GM12865 (cell line): ENCODE measurements at regions not wholly inside any gene's neighbourhood (a gene's known extent, or its start where the extent isn't known, plus 50 kb on each side); places are given as distances from the start of the nearest gene placed in this dataset.

Source experiments
- DNase-seq: peaks from one replicate; pipeline ENCODE4 v3.0.0; 2010; ENCODE audit warnings: low read depth
- H3K4me3 ChIP-seq: 2 replicates; pipeline ENCODE4 v1.5.1; 2011; ENCODE audit warnings: mild to moderate bottlenecking, low read depth, low read length, control low read depth
- CTCF ChIP-seq: IDR thresholded peaks from 2 replicates; pipeline ENCODE4 v1.5.1; 2011; ENCODE audit warnings: low read length, control low read depth, low read depth, inconsistent platforms; ENCODE audit not compliant: insufficient read depth; ENCODE audit errors: missing control alignments

- DNase-seq, result no peak
- no peak overlapping the region for H3K4me3 ChIP-seq
- no peak for TF ChIP-seq CTCF
These were observed 323.3 kb downstream of the BUD13 start for GRCh38 chr11:116449522-116449921.

DNA sequence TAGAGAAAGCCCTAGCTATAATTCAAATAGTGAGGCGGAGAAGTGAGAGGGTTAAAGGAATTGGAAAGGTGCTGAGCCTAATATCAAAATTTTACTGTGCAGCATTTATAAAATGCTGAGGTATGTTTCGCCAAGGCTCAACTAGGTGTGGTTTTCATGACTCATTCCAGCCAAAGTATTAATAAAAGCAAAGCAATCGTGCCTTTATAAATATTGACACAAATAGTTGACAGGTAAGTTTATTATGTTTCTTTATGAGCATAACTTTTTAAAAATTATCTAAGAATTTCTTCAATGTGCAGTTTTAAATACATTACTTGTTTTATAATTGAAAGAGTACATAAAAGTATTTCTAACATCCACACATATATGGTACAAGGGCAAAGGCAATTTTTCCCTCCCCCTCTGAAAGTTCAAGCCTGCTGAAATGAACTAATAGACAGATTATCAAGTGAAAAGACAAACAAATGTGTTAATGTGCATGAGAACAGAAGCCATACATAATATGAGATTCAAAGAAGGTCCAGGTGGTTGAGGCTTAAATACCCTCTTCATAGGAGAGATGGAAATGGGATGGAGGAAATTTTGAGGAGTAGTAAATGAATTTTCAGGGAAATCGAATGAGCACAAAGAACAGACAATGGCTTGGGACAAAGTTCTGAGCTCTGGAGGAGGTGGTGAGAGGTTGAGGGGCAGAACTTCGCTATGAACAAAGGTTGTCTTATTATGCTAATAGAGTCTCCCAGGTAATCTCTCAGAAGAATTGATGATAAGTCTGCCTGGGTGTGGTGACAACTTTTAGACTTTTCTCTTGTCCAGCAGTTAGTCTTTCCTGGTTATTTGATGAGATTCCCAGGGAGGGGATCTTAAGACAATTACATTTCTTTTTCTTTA lies 326.5 kb downstream of the BUD13 start:
- no peak for TF ChIP-seq CTCF
- no peak for DNase-seq
- H3K4me3 ChIP-seq, result no peak overlapping the region

DNA sequence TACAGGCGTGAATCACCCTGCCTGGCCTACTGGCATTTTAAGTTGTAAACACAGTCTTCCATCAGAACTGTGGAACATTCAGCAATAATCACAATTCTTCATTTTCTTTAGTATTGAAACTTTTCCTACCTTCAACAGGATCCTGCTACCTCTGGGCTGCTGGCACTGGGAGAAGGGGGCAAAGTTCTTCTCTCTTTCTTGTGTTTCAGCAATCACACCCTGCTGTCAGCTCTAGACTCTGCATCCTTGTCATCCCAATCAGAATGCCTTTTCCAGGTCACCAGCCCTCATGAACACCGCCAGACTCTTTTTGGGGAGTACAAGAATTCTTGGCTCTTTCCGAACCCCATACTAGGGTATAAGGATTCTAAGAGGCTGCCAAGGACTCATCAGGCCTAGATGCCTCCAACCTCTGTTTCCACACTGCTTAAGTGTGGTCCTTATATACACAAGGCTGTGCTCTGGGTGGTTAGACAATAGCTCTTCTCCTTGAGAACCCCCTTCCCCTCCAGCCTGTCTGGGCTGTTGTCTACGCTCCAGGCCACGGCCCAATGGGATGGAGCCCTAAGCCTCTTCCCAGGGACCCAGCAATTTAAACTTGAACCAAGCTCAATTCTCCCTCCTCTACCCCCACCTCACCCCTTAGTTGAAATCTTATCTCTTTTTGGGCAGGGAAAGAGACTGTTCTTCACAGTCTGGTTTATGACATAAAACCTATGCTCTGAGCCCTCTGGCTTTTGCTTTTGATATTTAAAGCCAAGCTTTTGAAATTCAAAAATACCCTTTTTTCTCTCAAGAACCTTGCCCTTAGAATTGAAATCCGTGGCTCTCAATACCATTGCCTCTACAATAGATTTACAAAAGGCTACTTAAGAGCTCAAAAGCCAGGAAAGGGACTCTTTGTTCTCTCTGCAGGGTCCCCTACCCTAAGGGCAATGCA lies 327.4 kb downstream of the BUD13 start:
- TF ChIP-seq CTCF, result no peak
- DNase-seq, result no peak
- no peak overlapping the region for H3K4me3 ChIP-seq

DNA sequence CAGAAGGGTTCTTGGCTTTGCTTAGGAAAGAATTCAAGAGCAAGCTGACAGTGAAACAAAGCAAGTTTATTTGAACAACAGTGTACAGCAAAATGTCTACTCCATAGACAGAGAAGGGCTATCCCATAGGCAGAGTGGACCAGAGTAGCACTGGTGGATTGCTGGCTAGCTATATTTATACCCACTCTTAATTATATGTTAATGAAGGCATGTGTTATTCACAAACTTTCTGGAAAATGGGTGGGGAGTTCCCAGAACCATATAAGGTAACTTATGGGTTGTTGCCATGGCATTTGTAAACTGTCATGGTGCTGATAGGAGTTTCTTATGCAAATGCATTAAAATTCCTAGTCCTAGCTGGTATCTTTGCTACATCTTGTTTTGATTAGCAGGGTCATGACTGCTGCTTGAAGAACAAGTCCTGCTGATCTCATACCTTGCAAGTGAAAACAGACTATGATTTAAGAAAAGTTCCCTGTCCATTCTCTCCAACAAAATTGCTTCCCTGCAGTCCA lies 330.5 kb downstream of the BUD13 start:
- no peak for TF ChIP-seq CTCF
- H3K4me3 ChIP-seq, result no peak overlapping the region
- no peak for DNase-seq

- no peak overlapping the region for H3K4me3 ChIP-seq
- no peak for TF ChIP-seq CTCF
- no peak for DNase-seq
These were observed 333.5 kb downstream of the BUD13 start for GRCh38 chr11:116439361-116439677.

GRCh38 chr11:116438651-116439360 lies 334.0 kb downstream of the BUD13 start:
- TF ChIP-seq CTCF, result no peak

More at GRCh38 chr11:116438651-116439360, 334.0 kb downstream of the BUD13 start:
- no peak overlapping the region for H3K4me3 ChIP-seq
- DNase-seq, result no peak
